GM19463 (cell line): ENCODE measurements at regions not wholly inside any gene's neighbourhood (a gene's known extent, or its start where the extent isn't known, plus 50 kb on each side); places are given as distances from the start of the nearest gene placed in this dataset.

Experiments used
- ATAC-seq: cut with Tn5 transposase; IDR thresholded peaks from one replicate; pipeline ENCODE4 v1.9.1; 2021; ENCODE audit warnings: mild to moderate bottlenecking, moderate library complexity; ENCODE audit not compliant: unreplicated experiment

DNA sequence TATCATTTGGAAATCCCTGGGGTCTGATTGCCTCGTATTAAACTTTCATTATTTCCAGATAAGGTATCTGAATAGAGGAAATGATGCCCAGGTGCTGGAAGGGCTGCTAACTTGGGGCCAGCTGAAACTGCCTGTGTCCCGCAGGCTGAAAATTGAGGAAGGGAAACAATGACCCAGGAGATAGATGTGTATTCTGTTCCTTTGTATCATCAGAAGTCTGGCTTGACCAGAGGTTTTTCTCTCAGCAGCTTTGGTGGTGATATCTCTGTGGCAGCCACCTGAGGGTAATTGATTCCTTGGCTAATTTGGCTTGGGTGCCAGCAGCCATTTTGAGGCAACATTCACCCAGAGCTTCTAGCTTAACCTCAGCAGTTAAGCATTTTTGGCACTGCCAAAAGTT lies 90.0 kb upstream of the STT3B start:
- no peak for ATAC-seq

DNA sequence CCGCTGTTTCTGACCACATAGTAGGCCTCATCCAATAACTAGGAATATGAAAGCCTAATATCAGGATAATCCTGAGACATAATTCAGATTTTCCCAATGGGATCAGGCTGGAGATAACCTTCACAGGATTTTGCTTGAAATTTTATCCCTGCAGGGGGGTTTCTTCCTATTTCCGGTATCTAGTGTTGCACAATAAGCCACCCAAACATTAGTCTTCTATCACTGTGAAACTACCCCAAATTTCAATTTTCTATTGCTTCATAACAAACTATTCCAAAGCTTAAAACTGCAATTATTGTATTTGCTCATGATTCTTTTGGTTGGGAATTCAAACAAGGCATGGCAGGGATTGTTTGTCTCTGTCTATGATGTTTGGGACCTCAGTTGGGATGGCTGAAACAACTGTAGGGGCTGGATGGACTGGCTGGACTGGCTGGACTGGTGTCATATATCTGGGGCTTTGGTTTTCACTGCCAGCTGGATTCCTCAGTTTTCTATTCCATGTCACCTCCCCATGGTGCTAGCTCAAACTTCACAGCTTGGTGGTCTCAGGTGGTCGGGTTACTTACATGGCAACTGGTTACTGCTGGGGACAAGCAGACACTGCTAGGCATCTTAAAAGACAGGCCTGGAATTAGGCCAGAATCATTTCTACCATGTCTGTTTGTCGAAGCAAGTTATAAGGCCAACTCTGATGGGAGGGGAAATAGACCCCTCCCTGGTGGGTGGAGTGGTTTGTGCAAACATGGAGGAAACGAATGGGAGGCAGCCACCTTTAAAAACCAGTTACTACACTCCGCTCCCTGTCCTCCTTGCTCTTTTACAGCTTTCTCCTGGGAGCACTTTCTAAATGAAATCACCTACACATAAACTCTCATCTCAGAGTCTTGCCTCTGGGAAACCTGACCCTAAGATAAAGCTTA lies 88.2 kb upstream of the STT3B start:
- ATAC-seq = no peak

- no peak for ATAC-seq
Observed at GRCh38 chr3:31445701-31446100, 87.0 kb upstream of the STT3B start.

GRCh38 chr3:31448035-31448881 lies 84.5 kb upstream of the STT3B start:
- ATAC-seq = no peak

DNA sequence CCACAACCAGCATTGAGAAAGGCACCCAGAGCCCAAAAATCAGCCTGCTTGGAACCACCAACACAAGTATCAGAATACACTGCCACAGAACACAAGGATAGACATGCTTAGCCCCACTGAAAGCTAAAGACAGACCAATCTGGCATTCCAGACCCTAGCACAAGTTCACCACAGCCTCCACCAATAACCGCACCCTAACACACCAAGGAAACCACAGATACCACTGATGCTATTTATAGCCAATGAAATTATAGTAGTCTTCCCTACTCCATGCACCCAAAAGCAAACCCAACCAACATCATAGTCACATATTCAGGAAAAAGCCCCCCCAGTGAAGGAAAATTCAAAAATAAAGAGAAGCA lies 83.9 kb upstream of the STT3B start:
- ATAC-seq = no peak

GRCh38 chr3:31449318-31449717 lies 83.4 kb upstream of the STT3B start:
- ATAC-seq = no peak

GRCh38 chr3:31450345-31450744 lies 82.4 kb upstream of the STT3B start:
- ATAC-seq = no peak

DNA sequence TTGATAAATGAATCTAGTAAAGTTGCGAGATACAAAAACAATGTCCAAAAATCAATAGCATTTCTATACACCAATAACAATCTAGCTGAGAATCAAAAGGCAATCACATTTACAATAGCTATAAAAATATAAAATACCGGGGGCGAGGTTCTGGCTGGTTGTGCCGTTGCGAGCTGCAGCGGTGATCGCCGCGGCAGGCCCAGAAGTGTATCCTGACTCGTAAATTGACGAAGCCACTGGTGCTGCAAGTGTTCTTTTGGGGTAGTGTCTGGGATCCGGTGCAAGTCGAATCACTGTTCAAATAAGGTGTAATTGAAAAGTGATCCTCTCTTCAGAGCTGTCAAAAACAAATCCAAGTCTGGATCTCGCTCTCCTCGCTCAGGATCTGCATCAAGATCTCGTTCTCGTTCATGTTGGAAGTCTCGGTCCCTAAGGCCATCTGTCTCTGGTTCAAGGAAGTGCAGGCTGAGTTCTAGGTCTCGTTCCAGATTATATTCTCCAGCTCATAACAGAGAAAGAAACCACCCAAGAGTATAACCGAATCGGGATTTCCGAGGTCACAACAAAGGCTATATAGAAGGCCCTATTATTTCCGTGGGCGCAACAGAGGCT lies 80.1 kb upstream of the STT3B start:
- ATAC-seq = no peak

DNA sequence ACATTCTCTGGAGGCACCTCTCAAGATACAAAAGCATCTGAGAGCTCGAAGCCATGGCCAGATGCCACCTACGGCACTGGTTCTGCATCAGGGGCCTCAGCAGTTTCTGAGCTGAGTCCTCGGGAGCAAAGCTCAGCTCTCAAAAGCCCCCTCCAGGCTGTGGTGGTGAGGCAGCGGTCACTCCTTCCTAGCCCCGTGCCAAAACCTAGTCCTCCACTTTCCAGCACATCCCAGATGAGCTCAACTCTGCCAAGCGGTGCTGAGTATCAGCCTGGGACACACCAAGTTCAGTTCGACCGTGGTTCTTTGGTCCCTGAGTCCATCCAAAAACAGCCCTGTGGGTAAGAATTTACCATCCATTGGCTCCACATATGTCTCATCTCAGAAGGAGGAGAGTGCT lies 79.3 kb upstream of the STT3B start:
- ATAC-seq = no peak

DNA sequence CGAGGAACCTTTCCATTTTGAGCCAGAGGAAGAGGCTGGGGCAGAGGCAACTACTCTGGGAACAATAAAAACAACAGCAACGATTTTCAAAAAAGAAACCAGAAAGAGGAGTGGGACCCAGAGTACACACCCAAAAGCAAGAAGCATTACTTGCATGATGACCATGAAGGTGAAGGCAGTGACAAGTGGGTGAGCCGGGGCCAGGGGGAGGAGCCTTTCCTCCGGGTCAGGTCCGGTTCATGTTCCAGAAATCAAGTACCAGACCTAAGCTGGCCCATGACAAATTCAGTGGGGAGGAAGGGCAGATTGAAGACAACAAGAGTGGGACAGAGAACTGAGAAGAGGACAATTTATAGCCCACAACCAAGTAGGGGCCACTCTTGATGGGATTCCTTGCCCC lies 77.2 kb upstream of the STT3B start:
- ATAC-seq = no peak

GRCh38 chr3:31456373-31456772 lies 76.4 kb upstream of the STT3B start:
- no peak for ATAC-seq

DNA sequence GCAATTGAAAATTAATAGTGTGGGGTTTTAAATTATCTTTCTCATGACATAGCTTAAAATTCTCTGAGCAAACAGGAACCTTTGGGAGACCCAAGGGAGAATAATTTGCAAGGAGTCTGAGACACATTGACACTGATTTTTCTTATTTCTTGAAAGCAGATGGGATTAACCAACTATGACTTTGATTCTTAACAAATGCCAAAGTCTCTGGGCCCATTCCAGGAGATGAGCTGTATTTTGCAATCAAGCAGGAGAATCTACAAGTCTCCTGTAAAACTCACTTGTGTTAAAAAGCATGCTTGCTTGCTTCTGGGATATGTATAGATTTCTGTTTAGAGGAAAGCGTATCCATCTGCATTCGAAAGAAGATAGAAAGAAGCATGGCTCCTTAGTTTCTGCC lies 71.3 kb upstream of the STT3B start:
- no peak for ATAC-seq

- peak; percentile 77 for ATAC-seq
Observed at GRCh38 chr3:31462050-31462569, 70.6 kb upstream of the STT3B start.

GRCh38 chr3:31465999-31466398 lies 66.7 kb upstream of the STT3B start:
- ATAC-seq = no peak

- no peak for ATAC-seq
Observed at GRCh38 chr3:31466866-31467265, 65.9 kb upstream of the STT3B start.

- no peak for ATAC-seq
Observed at GRCh38 chr3:31468433-31468832, 64.3 kb upstream of the STT3B start.

GRCh38 chr3:31469385-31469784 lies 63.3 kb upstream of the STT3B start:
- ATAC-seq = no peak

DNA sequence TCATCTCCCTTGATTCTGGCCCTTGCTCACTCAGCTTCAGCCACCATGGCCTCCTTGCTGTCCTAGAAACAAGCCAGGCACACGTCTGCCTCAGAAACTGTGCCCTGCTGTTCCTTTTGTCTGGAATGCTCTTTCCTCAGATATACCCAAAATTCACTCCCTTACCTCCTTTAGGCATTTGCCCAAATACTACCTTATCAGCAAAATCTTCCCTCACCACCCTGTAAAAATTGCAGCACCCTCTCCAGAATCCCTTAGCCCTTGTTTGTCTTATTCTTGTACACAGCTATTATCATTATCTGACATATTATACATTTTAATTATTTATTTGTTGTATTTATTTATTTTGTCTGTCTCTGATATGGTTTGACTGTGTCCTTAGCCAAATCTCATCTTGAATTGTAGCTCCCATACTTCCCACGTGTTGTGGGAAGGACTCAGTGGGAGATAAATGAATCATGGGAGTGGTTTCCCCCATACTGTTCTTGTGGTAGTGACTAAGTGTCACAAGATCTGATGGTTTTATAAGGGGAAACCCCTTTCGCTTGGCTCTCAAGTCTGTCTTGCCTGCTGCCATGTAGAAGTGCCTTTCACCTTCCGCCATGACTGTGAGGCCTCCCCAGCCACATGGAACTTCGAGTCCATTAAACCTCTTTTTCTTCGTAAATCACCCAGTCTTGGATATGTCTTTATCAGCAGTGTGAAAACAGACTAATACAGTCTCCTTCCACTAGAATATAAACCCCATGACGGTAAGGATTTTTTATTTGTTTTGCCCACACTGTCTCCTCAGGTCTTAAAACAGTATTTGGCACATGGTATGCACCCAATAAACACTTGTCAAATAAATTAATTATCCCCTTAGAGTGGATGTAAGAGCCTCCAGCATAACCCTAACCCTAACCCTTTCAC lies 60.0 kb upstream of the STT3B start:
- no peak for ATAC-seq

GRCh38 chr3:31476209-31476608 lies 56.5 kb upstream of the STT3B start:
- ATAC-seq = no peak

- no peak for ATAC-seq
Observed at GRCh38 chr3:31479431-31479830, 53.3 kb upstream of the STT3B start.
